ENCODE measurements at regions not wholly inside any gene's neighbourhood (a gene's known extent, or its start where the extent isn't known, plus 50 kb on each side); places are given as distances from the start of the nearest gene placed in this dataset.
"Not testable (repeated sequence)": the region's sequence is repeated elsewhere in the genome, so short reads cannot be mapped to it uniquely, and the experiment has no call there.

DNA sequence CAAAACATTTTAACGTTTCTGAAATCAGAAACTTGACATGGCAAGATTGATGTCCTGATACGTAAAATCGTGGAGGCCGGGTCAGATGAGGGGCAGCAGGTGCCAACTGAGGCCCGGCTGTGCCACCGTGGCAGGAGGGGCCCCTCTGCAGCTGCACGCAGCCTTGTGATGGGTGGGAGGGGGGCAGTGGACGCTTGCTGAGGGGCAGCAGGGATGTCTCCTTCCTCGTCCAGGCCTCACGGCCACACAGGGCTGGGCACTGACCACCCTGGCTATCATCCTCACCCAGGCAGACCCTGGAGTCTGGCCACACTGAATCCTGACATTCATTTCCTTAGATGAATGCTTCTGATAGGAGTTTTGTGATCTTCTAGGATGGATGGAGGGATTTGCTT is 114.7 kb downstream of the ERMARD start:
- no peak for DNase-seq (ENCODE audit: low read depth)

DNA sequence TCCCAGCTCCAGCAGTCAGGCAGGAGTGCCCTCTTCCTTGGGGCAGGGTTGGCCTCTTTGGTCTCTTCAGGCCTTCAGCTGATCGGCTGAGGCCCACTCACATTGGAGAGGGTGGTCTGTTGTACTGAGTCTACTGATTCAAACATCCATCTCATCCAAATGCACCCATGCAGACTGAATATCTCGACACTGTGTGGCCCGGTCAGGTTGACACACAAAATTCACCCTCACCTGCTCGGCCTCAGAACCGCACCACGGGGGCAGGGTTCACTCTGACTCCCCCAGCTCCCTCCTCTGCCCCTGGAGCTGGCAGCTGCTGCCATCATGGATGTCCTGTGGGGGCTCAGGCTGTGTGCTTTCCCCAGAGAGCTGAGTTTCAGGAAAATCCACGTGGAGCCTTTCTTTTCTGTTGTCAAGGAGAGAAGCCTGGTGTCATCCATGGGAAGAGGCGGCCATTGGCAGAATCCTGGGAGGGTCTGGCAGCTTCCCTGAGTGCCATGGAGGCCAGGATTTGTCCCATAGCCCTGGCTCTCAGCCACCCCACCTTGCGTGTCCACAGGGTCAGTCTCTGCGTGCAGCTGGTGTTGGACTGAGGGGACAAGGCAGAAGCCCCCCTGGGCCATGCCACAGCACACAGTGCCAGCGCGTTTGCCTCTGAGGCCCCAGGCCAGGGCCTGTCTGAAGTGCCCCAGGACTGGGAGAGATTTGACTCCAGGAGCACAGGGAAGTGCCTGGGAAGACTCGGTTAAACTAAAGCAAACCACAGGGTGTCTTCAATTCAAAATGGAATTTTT is 114.1 kb downstream of the ERMARD start:
- no peak for DNase-seq (ENCODE audit: low read depth)

DNA sequence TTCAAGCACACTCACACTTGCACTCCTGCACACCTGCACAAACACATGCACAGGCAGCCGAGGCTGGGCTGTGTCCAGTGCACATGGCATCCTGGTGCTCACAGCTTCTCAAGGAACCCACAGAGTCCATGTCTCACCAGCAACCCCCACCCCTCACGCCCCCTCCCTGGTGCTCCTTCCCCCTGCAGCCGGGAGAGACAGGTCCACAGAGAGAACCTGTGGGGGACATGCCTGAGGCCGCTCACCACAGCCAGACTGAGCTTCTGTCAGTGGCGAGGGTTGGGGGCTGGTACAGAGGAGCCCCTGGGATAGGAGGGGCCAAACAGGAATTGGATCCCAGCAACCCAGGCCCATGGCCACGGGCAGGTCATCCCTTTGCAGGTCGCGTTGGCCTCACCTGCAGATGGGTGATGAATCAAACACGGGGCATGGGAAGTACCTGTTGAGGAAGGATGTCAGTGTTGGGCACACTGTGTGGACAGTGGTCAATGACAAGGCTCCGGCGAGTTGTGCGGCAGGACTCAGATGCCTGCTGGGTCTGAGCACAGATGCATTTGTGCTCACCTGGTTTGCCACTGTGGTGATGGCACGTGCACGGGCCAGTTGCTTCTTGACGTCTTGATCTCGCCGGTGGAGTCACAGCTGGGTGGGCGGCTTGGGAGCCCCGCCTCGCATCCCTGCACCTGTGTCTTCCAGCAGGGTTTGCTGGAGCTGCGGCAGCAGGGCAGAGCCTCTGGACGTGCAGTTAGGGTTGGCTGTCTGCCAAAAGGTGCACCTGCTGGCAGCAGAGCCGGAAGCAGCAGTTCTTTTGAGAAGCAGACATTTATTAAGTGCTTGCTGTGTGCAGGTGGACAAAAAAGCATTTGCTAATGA is 113.0 kb downstream of the ERMARD start:
- no peak for DNase-seq (ENCODE audit: low read depth)

DNA sequence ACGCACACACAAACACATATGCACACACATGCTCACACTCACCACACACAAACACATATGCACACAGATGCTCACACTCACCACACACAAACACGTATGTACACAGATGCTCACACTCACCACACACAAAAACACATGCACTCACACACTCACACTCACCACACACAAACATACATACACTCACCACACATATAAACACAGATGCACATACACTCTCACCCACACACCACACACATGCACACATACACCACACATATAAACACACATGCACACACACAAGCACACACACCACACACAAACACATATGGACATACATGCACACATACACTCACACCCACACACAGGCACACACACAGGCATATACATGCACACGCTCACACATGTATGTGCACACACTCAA is 112.3 kb downstream of the ERMARD start:
- DNase-seq (ENCODE audit: low read depth) = no peak

DNA sequence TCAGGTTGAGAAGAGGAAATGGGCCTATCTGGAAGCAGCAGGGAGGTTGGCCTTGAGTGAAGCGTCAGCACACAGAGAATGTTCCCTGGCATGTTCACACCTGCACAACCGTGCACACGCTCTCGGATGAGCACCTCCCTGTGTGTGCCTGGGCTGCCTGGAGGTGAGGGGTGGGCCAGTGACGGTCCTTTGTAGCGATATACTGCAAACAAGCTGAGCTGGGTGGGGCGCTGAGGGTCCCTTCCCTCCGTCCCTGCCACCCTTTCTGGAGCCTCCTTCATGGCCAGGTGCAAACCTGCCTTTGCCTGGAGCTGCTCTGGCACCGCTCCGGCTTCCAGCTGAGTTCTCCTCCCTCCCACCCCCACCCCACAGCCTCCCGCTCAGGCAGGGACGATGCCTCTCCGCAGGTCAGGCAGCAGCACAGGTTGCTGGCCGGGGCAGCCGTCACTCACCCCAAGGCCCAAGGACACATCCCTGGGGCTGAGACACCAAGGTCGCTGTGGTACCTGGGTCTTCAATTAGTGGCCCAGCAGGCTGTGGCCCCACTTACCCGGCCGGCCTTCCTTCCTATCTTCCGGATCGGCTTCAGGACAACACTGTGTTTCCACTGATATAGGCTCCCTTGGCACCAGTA is 111.6 kb downstream of the ERMARD start:
- DNase-seq (ENCODE audit: low read depth) = no peak

DNA sequence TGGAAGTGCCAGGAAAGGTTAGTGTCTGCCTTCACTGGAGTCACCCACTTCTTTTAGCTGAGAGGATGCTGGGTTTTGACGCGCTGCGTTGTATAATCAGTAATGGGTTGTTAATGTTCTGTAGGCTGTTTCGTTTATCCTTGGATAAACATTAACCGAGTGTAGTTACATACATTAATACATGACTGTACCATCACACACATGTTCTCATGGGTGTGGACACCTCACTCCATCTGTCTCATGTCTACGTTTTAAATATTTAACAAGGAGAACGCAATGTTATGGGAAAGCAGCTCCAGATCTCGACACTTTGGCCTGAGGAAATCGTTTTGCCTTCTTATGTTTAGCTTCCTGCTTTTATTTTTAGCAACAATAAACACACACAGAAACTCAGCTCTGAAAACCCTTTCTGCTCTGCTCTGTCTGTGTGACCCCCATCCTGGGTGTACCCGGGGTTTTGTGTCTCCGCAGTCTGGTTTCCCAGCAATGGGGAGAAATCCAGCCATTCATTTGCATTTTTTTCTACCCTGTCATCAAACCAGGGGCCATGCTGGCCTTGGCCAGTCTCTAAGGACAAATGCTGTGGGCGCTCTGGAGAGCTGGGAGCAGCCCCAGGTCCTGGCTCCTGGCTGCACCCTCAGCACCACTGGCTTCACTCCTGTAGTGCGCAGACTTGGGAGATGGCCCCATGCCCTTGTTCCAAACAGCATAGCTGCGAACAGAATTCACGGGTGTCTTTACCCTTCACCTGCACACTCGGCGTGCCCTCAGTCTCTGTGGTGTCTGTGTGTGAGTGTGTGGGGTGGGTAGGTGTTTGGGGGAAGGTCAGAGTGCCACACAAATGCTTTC is 110.8 kb downstream of the ERMARD start:
- DNase-seq (ENCODE audit: low read depth) = no peak

DNA sequence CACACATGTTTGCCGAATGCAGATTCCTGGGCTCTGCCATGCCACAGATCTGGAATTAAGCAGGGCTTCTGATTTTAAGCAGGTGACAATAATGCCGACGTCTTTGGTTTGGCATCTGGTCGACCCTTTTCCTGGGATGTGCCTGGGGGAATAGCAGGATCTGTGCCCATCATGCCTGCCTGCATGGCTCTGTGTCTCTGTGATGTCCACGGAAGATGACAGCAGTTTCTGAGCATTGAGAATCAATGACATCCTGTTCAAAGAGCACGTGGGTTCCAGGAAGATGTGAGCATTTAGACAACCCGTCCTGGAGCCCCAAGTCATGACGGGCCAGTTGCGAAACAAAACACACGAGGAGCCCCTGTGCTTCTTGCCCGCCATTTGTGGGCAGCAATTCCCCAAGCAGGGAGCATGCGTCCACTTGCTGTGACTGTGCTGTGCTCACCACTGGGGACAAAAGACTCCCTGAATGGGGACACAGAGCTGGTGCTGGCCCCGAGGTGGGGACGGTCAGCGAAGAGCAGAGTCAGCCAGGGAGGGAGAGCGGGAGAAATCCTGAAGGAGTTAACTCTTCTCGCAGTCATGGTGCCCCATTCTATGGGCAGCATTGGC is 110.1 kb downstream of the ERMARD start:
- no peak for DNase-seq (ENCODE audit: low read depth)

DNA sequence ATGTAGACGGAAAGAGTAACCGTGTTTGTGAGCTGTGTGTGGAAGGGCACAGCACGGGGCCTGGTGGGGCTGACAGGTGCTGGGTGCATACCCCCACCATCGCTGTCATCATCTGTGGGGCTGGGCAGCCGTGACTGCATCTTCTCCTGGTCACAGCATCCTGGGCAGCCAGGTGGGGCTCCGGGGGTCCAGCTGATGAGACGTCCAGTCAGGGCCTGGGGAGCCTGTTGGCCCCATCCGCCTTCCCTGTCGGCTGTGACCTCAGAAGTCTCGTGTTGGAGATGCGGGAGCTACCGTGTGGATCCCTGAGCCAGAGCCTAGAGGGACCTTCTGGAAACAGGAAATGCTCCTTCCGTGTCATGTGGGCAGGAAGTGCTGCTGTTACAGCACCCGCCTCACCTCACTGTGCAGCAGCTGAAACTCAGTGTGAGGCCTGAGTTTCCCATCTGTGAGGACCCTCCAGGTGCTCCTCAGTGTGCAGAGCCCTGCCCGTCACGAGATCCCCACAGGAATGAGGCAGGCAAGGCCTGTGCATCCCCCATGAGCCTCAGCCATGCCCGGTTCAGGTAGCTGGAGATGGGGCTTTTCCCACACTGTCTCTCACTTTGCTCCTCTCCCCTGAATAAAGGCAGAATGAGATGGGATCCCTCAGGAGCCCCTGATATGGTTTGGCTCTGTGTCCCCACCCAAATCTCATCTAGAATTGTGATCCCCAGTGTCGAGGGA is 108.7 kb downstream of the ERMARD start:
- no peak for DNase-seq (ENCODE audit: low read depth)

DNA sequence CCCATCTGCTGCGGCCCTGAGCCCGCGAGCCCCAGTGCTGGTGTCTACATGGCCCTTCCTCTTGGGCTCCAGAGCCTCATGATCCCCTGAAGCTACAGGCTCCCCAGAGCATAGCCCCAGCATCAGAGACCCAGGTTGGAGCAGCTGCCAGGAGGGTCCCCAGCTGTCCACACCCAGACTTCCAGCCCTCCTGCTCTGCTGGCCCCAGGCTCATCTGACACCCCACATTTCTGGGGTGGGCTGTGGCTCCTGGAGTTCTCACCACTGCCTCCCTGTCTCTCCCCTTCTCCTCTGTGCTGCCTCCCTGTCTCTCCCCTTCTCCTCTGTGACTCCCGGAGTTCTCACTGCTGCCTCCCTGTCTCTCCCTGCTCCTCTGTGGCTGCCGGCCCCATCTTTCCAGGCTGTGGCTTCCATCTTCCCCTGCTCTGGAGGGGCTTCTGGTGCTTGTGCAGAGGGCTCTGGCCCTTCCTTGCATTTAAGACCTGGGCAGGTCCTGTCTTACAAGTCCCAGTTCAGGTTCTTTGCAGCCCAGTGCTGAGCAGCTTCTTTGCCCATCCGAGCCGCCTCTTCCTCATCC is 108.1 kb downstream of the ERMARD start:
- DNase-seq (ENCODE audit: low read depth) = no peak

DNA sequence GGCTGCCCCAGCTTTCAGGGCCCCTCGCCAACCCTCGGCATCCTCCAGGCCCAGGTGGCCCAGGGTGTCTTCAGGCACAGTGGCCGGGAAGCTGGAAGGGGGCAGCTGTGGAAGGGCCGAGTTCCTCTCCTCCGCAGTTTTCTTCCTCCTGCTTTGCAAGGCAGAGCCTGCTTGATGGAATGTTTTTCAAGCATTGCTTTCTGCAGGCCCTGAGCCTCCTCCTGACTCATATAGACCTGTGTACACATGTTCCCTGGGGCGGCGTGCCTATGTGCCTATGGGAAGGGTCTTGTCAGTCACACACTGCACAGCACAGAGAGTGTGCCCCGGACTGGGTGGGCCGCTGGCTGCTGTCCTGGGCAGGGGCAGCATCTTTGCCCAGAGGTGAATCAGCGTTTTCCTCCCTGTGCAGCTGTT is 107.5 kb downstream of the ERMARD start:
- no peak for DNase-seq (ENCODE audit: low read depth)

DNA sequence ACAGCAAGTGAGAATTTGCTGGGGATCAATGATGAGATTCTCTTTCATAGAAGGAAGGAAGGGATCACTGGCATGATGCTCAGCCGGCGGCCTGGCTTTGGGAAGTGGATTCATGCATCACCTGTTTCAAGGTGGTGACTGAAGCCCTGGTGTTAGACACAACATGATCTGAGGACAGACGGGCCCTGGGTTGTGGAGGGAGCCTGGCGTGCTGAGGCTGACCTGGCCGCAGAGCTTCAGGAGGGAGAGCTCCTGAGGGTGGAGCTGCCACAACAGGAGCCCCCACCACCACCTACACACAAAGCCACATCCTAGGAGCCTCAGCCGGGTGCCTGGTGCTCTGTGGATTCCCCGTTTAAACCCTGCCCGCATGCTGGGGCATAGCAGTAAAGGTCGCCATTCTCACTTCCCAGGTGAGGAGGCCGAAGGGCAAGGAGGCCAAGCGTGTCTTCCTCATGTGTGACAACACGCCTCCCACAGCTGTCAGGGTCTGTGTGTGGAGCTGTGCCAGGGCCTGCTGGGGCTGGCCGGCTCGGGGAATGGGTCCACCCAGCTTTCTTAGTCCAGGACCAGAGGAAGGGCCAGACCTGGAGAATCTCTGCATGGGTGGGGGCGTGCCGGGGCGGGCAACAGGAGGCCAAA is 107.0 kb downstream of the ERMARD start:
- no peak for DNase-seq (ENCODE audit: low read depth)

DNA sequence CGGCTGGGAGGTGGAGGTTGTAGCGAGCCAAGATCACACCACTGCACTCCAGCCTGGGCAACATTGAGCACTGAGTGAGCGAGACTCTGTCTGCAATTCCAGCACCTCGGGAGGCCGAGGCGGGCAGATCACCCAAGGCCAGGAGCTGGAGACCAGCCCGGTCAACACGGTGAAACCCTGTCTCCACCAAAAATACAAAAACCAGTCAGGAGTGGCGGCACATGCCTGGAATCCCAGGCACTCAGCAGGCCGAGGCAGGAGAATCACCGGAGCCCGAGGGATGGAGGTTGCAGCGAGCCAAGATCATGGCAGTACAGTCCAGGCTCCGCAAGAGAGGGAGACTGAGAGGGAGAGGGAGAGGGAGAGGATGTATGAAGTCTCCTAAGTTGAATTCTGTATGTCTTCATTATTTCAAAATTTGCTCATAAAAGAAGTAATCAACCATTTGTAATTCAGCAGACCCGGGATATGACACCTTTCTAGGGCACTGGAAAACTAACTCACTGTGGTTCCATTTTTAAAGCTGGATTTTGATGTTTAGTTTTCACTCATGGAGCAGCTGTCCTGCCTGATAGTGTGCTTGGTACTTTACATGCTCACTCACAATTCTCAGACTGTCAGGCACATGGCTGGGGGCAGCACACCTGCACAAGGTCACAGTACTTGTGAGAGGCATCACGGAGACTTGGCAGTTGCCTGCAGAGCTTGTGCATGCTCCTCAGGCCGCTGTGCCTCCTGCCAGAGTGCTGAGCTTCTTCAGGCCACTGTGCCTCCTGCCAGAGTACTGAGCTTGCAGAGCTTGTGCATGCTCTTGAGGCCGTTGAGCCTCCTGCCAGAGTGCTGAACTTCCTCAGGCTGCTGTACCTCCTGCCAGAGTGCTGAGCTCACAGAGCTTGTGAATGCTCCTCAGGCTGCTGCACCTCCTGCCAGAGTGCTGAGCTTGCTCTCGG is 106.2 kb downstream of the ERMARD start:
- DNase-seq (ENCODE audit: low read depth) = no peak

DNA sequence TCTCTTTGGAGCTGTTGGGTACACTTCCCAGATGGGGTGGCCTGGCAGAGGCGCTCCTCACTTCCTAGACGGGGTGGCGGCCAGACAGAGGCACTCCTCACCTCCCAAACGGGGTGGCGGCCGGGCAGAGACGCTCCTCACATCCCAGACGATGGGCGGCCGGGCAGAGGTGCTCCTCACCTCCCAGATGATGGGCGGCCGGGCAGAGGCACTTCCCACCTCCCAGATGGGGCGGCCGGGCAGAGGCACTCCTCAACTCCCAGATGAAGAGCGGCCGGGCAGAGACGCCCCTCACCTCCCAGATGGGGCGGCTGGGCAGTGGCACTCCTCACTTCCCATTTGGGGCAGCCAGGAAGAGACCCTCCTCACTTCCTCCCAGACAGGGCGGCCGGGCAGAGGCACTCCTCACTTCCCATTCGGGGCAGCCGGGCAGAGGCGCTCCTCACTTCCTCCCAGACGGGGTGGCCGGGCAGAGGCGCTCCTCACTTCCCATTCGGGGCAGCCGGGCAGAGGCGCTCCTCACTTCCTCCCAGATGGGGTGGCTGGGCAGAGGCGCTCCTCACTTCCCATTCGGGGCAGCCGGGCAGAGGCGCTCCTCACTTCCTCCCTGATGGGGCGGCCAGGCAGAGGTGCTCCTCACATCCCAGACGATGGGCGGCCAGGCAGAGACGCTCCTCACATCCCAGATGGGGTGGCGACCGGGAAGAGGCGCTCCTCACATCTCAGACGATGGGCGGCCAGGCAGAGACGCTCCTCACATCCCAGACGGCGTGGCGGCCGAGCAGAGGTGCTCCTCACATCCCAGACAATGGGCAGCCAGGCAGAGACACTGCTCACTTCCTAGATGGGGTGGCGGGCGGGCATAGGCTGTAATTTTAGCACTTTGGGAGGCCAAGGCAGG is 105.3 kb downstream of the ERMARD start:
- DNase-seq (ENCODE audit: low read depth) = not testable (repeated sequence)

DNA sequence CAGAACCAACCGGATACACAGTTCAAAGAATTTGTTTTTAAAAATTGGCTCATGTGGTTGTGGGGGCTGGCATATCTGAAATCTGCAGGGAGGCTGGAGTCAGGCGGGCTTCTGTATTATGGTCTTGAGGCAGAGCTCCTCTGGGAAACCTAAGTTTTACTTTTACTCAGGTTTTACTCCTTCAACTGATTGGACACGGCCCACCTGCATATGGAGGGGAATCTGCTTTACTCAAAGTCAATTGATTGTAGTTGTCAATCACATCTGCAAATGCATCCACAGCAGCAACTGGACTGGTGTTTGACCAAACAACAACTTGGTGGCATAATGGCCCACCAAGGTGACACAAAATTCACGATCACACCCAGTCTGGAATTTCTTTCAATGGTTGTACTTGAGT is 103.4 kb downstream of the ERMARD start:
- no peak for DNase-seq (ENCODE audit: low read depth)

DNA sequence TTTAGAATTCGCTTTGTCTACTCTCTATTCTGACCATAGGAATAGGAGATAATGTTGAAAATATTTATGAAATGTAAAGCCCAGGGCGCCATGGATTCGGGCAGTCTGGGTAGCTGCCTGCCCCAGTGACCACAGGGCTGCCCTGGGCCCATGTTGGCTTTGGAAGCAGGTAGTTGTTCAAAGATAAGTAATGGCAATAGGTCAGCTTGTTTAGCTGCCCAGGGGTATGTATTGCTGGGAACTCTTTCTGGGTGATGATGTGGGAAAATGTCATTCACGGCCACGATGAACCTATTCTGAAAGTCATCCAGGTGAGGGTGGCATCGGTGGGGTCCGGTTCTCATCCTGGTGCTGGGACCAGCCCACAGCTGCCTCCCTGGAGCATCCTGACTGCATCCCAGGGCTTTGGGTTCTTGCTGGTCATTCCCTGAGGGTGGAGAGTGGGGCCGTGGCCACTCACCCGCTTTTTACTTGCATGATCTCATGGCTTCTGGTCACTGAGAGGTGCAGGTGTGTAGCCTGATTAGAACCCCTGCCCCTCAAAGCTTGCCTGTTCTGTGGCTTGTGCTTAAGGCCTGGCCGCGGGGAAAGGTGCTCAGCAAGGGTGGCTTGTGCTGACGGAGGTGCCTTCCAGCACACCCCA is 102.8 kb downstream of the ERMARD start:
- no peak for DNase-seq (ENCODE audit: low read depth)

DNA sequence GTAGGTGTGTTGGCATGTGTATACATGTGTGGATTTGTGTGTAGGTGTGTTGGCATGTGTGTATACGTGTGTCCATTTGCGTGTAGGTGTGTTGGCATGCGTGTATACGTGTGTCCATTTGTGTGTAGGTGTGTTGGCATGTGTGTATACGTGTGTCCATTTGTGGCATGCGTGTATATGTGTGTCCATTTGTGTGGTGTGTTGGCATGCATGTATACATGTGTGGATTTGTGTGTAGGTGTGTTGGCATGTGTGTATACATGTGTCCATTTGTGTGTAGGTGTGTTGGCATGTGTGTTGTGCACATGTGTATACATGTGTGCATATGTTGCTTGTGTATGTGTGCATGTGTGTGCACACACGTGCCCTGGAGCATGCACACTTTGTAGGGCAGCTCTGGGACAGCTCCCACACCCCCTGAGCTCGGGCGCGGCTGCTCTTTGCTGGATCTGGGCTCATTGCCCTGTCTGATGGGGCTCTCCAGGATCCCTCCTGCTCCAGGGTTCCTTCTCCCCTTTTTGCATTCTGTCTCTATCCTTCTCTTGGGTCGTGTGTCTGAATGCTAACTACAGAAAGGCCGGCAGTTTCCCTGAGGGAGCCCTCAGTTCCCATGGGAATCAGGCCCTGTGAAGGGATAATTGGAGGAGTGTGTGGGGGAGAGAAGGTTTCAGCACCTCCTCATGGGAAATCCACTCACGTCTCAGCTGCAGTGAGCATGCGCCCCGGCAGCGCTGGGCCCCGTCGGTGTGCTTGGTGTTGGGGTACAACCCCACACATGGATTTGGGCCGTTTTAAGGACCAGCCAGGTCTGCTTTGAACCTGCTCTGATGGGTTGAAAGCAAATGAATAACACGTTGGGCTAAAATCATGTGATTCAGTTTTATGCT is 102.0 kb downstream of the ERMARD start:
- DNase-seq (ENCODE audit: low read depth) = no peak

Measured in M059J (cell line).